Mammary epithelial cell (primary cell): ENCODE measurements at regions not wholly inside any gene's neighbourhood (a gene's known extent, or its start where the extent isn't known, plus 50 kb on each side); places are given as distances from the start of the nearest gene placed in this dataset.

Experiments used
- EZH2 ChIP-seq: IDR thresholded peaks from 2 replicates; pipeline ENCODE4 v1.6.1; 2012; ENCODE audit warnings: low read length, inconsistent platforms, borderline replicate concordance
- TF ChIP-seq, protein P1 (sequence below), 2 donors: IDR thresholded peaks in 1 of 2; conservative IDR thresholded peaks in 1 of 2; 2 replicates each; pipeline ENCODE4 v1.5.1; 2011 to 2012; ENCODE audit warnings: inconsistent platforms in 2 of 2, low read length in 2 of 2, mild to moderate bottlenecking in 2 of 2, control low read depth in 1 of 2, low read depth in 1 of 2; ENCODE audit not compliant: insufficient read depth in 1 of 2; ENCODE audit errors: extremely low read depth in 1 of 2

GRCh38 chr11:38138972-38139371 lies 1540.9 kb upstream of the RAG2 start:
- TF ChIP-seq, protein P1, sequence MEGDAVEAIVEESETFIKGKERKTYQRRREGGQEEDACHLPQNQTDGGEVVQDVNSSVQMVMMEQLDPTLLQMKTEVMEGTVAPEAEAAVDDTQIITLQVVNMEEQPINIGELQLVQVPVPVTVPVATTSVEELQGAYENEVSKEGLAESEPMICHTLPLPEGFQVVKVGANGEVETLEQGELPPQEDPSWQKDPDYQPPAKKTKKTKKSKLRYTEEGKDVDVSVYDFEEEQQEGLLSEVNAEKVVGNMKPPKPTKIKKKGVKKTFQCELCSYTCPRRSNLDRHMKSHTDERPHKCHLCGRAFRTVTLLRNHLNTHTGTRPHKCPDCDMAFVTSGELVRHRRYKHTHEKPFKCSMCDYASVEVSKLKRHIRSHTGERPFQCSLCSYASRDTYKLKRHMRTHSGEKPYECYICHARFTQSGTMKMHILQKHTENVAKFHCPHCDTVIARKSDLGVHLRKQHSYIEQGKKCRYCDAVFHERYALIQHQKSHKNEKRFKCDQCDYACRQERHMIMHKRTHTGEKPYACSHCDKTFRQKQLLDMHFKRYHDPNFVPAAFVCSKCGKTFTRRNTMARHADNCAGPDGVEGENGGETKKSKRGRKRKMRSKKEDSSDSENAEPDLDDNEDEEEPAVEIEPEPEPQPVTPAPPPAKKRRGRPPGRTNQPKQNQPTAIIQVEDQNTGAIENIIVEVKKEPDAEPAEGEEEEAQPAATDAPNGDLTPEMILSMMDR (conservative IDR thresholded peaks at IDR 0.05 in 1 of 2, IDR thresholded peaks at IDR 0.05 in 1 of 2; ENCODE audit: extremely low read depth in 1 of 2, insufficient read depth in 1 of 2, low read depth in 1 of 2, low read length in 2 of 2), result no peak
- TF ChIP-seq EZH2, result no peak
